Mucosa of rectum (tissue), 2 donors: ENCODE measurements at regions not wholly inside any gene's neighbourhood (a gene's known extent, or its start where the extent isn't known, plus 50 kb on each side); places are given as distances from the start of the nearest gene placed in this dataset.

Experiments used
- H3K27ac ChIP-seq, 2 donors: one replicate each; pipeline ENCODE4 v1.7.0; 2013; ENCODE audit warnings: inconsistent platforms in 2 of 2, low read depth in 2 of 2, low read length in 2 of 2
- H3K27me3 ChIP-seq, 2 donors: one replicate each; pipeline ENCODE4 v1.7.0; 2013; ENCODE audit warnings: low read length in 2 of 2; ENCODE audit not compliant: control insufficient read depth in 2 of 2, insufficient read depth in 2 of 2
- H3K36me3 ChIP-seq, 2 donors: one replicate each; pipeline ENCODE4 v1.7.0; 2013; ENCODE audit warnings: low read length in 2 of 2; ENCODE audit not compliant: control insufficient read depth in 2 of 2, insufficient read depth in 2 of 2
- H3K4me1 ChIP-seq, 2 donors: one replicate each; pipeline ENCODE4 v1.7.0; 2013; ENCODE audit warnings: low read length in 2 of 2, mild to moderate bottlenecking in 1 of 2; ENCODE audit not compliant: control insufficient read depth in 2 of 2, insufficient read depth in 2 of 2
- H3K4me3 ChIP-seq, 2 donors: one replicate each; pipeline ENCODE4 v1.7.0; 2013; ENCODE audit warnings: low read length in 2 of 2
- H3K9ac ChIP-seq, 2 donors: one replicate each; pipeline ENCODE4 v1.7.0; 2013; ENCODE audit warnings: low read length in 2 of 2, low read depth in 1 of 2, mild to moderate bottlenecking in 1 of 2
- H3K9me3 ChIP-seq, 2 donors: one replicate each; pipeline ENCODE4 v1.7.0; 2013; ENCODE audit warnings: low read length in 2 of 2; ENCODE audit not compliant: control insufficient read depth in 2 of 2
- donor health status: healthy.
- donor health status: Normal muscosa, but diverticular disease.

DNA sequence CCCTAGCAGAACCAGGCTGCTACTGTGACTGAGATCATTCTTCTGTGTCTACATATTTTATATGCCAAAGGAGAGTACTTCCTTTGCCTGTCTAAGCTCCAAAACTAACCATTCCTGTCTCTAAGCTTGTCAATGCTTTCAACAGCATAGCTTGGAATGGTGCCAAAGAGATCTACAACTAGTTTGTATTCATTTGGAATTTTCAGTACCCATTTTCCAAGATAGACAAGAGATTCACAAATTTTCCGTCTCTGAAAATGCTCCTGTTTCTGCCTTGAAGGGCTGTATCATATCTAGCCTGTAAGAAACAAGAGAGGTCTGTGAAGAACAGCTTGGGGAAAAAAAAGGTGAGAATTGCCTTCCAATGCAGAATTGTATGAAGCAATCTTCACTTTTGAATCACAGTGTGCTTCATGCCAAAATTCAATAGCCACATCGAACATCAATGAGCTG lies 334.4 kb upstream of the ACTBL2 start:
- Histone ChIP-seq H3K9ac (no peak overlapping the region), H3K36me3 (no peaks in the 10 kb centered on the region), H3K4me3 (no peak overlapping the region), H3K27ac (no peak overlapping the region), H3K4me1 (no peaks in the 10 kb centered on the region), H3K9me3 (no peaks in the 10 kb centered on the region), H3K27me3 (no peaks in the 10 kb centered on the region)

DNA sequence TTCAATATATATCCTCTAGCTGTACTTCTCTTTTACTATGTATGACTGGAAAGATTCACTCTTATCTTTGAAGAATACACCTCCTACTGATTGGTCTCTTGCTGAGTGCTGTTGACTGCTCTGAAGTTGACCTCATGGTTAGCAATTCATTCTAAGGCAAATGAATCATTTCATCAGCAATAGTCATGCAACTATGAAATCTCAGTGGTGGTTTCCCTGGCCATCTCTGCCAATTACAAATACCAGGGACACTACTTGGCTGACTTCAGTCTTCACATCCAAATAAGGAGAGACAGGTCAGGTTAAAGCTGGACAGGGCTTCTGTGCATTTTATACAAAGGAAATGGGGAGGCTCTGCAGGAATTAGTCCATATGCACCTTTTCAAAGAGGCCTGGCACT lies 333.5 kb upstream of the ACTBL2 start:
- no peak overlapping the region for H3K4me3 ChIP-seq
- no peaks in the 10 kb centered on the region for H3K36me3 ChIP-seq
- no peak overlapping the region for H3K9ac ChIP-seq
- no peak overlapping the region for H3K27ac ChIP-seq
- no peaks in the 10 kb centered on the region for H3K9me3 ChIP-seq
- H3K27me3 ChIP-seq: no peaks in the 10 kb centered on the region
- H3K4me1 ChIP-seq: no peaks in the 10 kb centered on the region

DNA sequence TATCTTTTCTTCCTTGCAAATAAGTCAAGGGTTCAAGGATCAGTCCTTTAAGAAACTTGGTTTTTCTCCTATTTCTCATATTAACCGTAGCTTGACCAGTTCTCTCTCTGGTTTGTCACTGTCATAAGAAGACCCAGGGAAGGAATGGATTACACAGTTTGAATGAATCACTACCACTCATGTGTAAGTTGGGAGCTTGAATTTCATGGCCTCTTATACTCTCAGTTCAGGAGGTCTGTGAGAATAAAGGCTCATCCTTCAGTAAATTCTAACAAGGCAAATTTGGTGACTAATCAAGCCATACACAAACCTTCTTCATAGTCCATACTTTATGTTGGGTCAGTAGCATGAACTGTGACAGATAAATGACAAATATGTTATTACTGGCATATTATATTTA lies 323.1 kb upstream of the ACTBL2 start:
- no peaks in the 10 kb centered on the region for H3K36me3 ChIP-seq
- H3K9me3 ChIP-seq: no peaks in the 10 kb centered on the region
- H3K27ac ChIP-seq: no peak overlapping the region
- H3K27me3 ChIP-seq: no peaks in the 10 kb centered on the region
- H3K4me3 ChIP-seq: no peak overlapping the region
- no peak overlapping the region for H3K9ac ChIP-seq
- H3K4me1 ChIP-seq: no peaks in the 10 kb centered on the region

DNA sequence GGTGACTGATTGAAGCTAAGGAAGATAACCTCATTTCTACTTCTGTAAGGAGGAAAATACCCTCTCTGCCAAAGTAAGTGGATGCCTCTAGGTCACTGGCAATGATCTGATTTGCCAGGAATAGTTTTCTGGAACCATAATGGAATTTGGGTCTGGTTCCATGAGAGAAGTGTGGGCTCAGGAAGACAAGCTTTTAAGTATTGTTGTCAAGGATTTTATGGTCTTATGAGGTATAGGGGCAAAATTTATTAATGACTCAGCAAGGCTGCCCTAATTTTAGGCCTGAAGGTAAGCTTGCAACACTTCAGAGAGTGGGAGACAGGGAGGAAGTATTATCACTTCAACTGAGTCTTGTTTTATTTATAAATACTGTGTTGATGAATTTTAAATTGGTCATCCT lies 322.6 kb upstream of the ACTBL2 start:
- no peak overlapping the region for H3K4me3 ChIP-seq
- H3K9me3 ChIP-seq: no peaks in the 10 kb centered on the region
- no peaks in the 10 kb centered on the region for H3K27me3 ChIP-seq
- H3K9ac ChIP-seq: no peak overlapping the region
- no peak overlapping the region for H3K27ac ChIP-seq
- H3K36me3 ChIP-seq: no peaks in the 10 kb centered on the region
- no peaks in the 10 kb centered on the region for H3K4me1 ChIP-seq

DNA sequence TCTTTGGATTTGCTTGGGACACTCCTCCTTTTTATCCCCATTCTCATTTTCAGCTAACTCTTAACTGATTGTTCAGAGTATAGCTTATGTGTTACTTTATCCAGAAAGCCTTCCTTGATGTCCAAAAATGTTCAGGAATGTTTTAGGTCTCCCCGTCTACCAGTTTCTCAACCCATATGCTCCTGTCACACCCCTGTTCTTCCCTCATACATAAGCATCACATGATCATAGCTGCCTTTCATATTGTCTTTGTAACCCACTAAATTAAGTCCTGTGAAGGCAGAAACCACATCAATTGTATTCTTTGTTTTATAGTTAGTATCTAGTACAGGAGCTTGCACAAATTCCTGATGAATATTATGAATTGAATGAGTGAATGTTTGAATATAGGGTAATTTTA lies 321.9 kb upstream of the ACTBL2 start:
- H3K9ac ChIP-seq: no peak overlapping the region
- no peaks in the 10 kb centered on the region for H3K36me3 ChIP-seq
- H3K27ac ChIP-seq: no peak overlapping the region
- no peaks in the 10 kb centered on the region for H3K9me3 ChIP-seq
- H3K4me1 ChIP-seq: no peaks in the 10 kb centered on the region
- no peaks in the 10 kb centered on the region for H3K27me3 ChIP-seq
- no peak overlapping the region for H3K4me3 ChIP-seq

GRCh38 chr5:57804007-57804444 lies 321.4 kb upstream of the ACTBL2 start:
- H3K27ac ChIP-seq: no peak overlapping the region

DNA sequence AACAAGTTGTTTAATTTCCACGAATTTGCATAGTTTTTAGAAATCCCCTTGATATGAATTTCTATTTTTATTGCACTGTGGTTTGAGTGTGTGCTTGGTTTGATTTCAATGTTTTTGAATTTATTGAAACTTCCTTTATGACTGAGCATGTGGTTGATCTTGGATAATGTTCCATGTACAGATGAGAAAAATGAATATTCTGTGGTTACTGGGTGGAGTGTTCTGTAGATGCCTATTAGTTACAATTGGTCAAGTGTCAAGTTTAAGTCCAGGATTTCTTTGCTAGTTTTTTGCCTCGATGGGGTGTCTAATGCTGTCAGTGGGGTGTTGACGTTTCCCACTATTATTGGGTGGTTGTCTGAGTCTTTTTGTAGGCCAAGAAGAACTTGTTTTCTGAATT lies 319.5 kb upstream of the ACTBL2 start:
- H3K4me3 ChIP-seq: no peak overlapping the region
- H3K4me1 ChIP-seq: no peaks in the 10 kb centered on the region
- H3K27me3 ChIP-seq: no peaks in the 10 kb centered on the region
- no peak overlapping the region for H3K27ac ChIP-seq
- no peak overlapping the region for H3K9ac ChIP-seq
- H3K36me3 ChIP-seq: no peaks in the 10 kb centered on the region
- H3K9me3 ChIP-seq: no peaks in the 10 kb centered on the region

More at GRCh38 chr5:57804007-57804444, 321.4 kb upstream of the ACTBL2 start:
- Histone ChIP-seq H3K27me3 (no peaks in the 10 kb centered on the region), H3K36me3 (no peaks in the 10 kb centered on the region), H3K9ac (no peak overlapping the region), H3K4me1 (no peaks in the 10 kb centered on the region), H3K9me3 (no peaks in the 10 kb centered on the region), H3K4me3 (no peak overlapping the region)

DNA sequence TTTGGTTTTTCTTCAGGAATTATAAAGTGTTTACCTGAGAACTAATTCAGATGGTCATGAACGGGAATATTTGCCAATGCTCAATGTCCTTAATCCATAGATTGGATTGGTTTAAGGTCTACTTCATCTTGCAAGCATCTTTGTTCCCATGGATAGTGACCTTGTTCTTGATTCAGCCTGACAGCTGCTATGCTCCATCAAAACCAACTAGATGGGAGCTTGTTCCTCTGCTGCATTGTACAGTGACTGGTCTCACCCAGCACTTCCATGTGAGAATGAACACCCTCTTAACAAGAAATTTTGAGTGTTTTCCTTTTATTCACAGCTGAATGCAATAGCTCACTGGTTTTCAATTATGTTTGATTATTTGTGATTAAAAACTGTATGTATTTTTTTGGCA lies 312.6 kb upstream of the ACTBL2 start:
- H3K4me1 ChIP-seq: no peaks in the 10 kb centered on the region
- H3K9me3 ChIP-seq: no peaks in the 10 kb centered on the region
- no peak overlapping the region for H3K4me3 ChIP-seq
- no peaks in the 10 kb centered on the region for H3K27me3 ChIP-seq
- no peaks in the 10 kb centered on the region for H3K36me3 ChIP-seq
- H3K27ac ChIP-seq: no peak overlapping the region
- no peak overlapping the region for H3K9ac ChIP-seq

- Histone ChIP-seq H3K9me3 (no peaks in the 10 kb centered on the region), H3K36me3 (no peaks in the 10 kb centered on the region), H3K27ac (no peak overlapping the region), H3K4me1 (no peaks in the 10 kb centered on the region), H3K9ac (no peak overlapping the region), H3K27me3 (no peaks in the 10 kb centered on the region), H3K4me3 (no peak overlapping the region)
These were observed 309.3 kb upstream of the ACTBL2 start for GRCh38 chr5:57791875-57792274.

GRCh38 chr5:57785946-57786345 lies 303.3 kb upstream of the ACTBL2 start:
- Histone ChIP-seq H3K27ac (no peak overlapping the region), H3K9me3 (no peaks in the 10 kb centered on the region), H3K27me3 (no peaks in the 10 kb centered on the region), H3K4me1 (no peaks in the 10 kb centered on the region), H3K9ac (no peak overlapping the region), H3K36me3 (no peaks in the 10 kb centered on the region), H3K4me3 (no peak overlapping the region)

DNA sequence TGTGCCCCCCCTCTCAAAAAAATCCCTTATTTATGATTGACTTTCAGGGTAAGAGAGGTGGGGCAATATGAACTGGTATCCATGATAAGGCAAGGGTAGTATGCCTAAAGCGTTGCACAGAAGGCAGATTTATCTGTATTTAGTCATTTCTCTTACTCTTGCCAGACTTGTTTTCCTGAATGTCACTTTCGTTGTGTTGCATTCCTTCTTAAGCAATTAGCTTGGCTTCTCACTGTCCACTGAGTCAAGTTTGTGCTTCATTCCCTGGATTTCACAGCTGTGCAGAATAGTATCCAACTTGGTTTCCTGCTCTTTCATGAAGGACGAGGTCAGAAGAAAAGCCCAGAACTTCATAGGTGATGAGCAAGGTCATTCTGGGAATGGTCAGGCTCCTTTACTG lies 301.5 kb upstream of the ACTBL2 start:
- Histone ChIP-seq H3K27me3 (no peaks in the 10 kb centered on the region), H3K9ac (no peak overlapping the region), H3K36me3 (no peaks in the 10 kb centered on the region), H3K9me3 (no peaks in the 10 kb centered on the region), H3K27ac (no peak overlapping the region), H3K4me1 (peaks cover 0 to 2% of the 10 kb centered on the region in 2 donors), H3K4me3 (no peak overlapping the region)
